Trophoblast cell (in vitro differentiated cells and primary cell): ENCODE measurements at regions not wholly inside any gene's neighbourhood (a gene's known extent, or its start where the extent isn't known, plus 50 kb on each side); places are given as distances from the start of the nearest gene placed in this dataset.
"Not testable (repeated sequence)": the region's sequence is repeated elsewhere in the genome, so short reads cannot be mapped to it uniquely, and the experiment has no call there.

Experiments
- DNase-seq, 2 donors: peaks; one replicate each; pipeline ENCODE4 v3.0.0-alpha.2; 2016
- H2AFZ ChIP-seq: 2 replicates; pipeline ENCODE4 v1.6.1; 2013; ENCODE audit warnings: low read length, moderate library complexity, mild to moderate bottlenecking; ENCODE audit not compliant: insufficient read depth, poor library complexity
- H2AK5ac ChIP-seq: 2 replicates; pipeline ENCODE4 v1.6.1; 2013; ENCODE audit warnings: mild to moderate bottlenecking, low read length
- H2BK120ac ChIP-seq: 2 replicates; pipeline ENCODE4 v1.6.1; 2013; ENCODE audit warnings: low read length, mild to moderate bottlenecking, moderate library complexity; ENCODE audit not compliant: insufficient read depth, poor library complexity
- H2BK12ac ChIP-seq: 2 replicates; pipeline ENCODE4 v1.6.1; 2013; ENCODE audit warnings: mild to moderate bottlenecking, low read length, moderate library complexity
- H2BK5ac ChIP-seq: 2 replicates; pipeline ENCODE4 v1.6.1; 2013; ENCODE audit warnings: low read length, low read depth, moderate library complexity, mild to moderate bottlenecking; ENCODE audit not compliant: poor library complexity
- H3K14ac ChIP-seq: 2 replicates; pipeline ENCODE4 v1.6.1; 2013; ENCODE audit warnings: mild to moderate bottlenecking, low read length
- H3K18ac ChIP-seq: 2 replicates; pipeline ENCODE4 v1.6.1; 2013; ENCODE audit warnings: mild to moderate bottlenecking, low read length
- H3K23ac ChIP-seq: 2 replicates; pipeline ENCODE4 v1.6.1; 2013; ENCODE audit warnings: low read length
- H3K27ac ChIP-seq: 2 replicates; pipeline ENCODE4 v1.5.1; 2013; ENCODE audit warnings: low read depth, mild to moderate bottlenecking, inconsistent platforms, low read length, moderate library complexity
- H3K27me3 ChIP-seq: 2 replicates; pipeline ENCODE4 v1.6.1; 2013; ENCODE audit warnings: inconsistent platforms, mild to moderate bottlenecking, low read length, moderate library complexity; ENCODE audit not compliant: insufficient read depth
- H3K36me3 ChIP-seq, 2 experiments: 1 replicate in 1 of 2; 2 replicates in 1 of 2; pipeline ENCODE4 v1.6.1; 2013; ENCODE audit warnings: low read length in 2 of 2, mild to moderate bottlenecking in 2 of 2, moderate library complexity in 1 of 2; ENCODE audit not compliant: insufficient read depth in 2 of 2, control insufficient read depth in 1 of 2
- H3K4ac ChIP-seq: 2 replicates; pipeline ENCODE4 v1.6.1; 2013; ENCODE audit warnings: low read depth, mild to moderate bottlenecking, low read length, moderate library complexity
- H3K4me1 ChIP-seq, 2 experiments: 1 replicate in 1 of 2; 2 replicates in 1 of 2; pipeline ENCODE4 v1.6.1; 2013; ENCODE audit warnings: low read length in 2 of 2, mild to moderate bottlenecking in 2 of 2, moderate library complexity in 1 of 2; ENCODE audit not compliant: insufficient read depth in 2 of 2, control insufficient read depth in 1 of 2
- H3K4me2 ChIP-seq: 2 replicates; pipeline ENCODE4 v1.6.1; 2013; ENCODE audit warnings: inconsistent platforms, mild to moderate bottlenecking, low read length, moderate library complexity
- H3K4me3 ChIP-seq: 2 replicates; pipeline ENCODE4 v1.5.1; 2013; ENCODE audit warnings: mild to moderate bottlenecking, low read depth, low read length, inconsistent platforms
- H3K79me1 ChIP-seq: one replicate; pipeline ENCODE4 v1.6.1; 2013; ENCODE audit warnings: low read length
- H3K79me2 ChIP-seq: 2 replicates; pipeline ENCODE4 v1.6.1; 2013; ENCODE audit warnings: low read length, mild to moderate bottlenecking; ENCODE audit not compliant: control insufficient read depth, insufficient read depth, poor library complexity
- H3K9ac ChIP-seq: 2 replicates; pipeline ENCODE4 v1.6.1; 2013; ENCODE audit warnings: mild to moderate bottlenecking, low read length
- H3K9me3 ChIP-seq: 2 replicates; pipeline ENCODE4 v1.6.1; 2013; ENCODE audit warnings: low read depth, mild to moderate bottlenecking, control low read depth, inconsistent platforms, low read length; ENCODE audit not compliant: insufficient read depth
- H4K12ac ChIP-seq: 2 replicates; pipeline ENCODE4 v1.6.1; 2013; ENCODE audit warnings: low read depth, mild to moderate bottlenecking, low read length, moderate library complexity
- H4K8ac ChIP-seq: 2 replicates; pipeline ENCODE4 v1.6.1; 2013; ENCODE audit warnings: low read depth, mild to moderate bottlenecking, low read length, moderate library complexity
- H4K91ac ChIP-seq: one replicate; pipeline ENCODE4 v1.6.1; 2013; ENCODE audit warnings: low read depth, mild to moderate bottlenecking, low read length, moderate library complexity
- WGBS: extraction: QIAGEN DNeasy Blood & Tissue Kit; methylation state at CpG from one replicate; pipeline ENCODE4 v1.1.7; 2013; ENCODE audit warnings: missing lambda C conversion rate; ENCODE audit not compliant: insufficient read length, insufficient coverage; ENCODE audit errors: extremely low coverage; 5-methylcytosine and 5-hydroxymethylcytosine counted together

GRCh38 chr3:150341891-150342290 is 66.2 kb upstream of the TSC22D2 start:
- Histone ChIP-seq H3K9ac (no peak overlapping the region), H2BK5ac (no peak overlapping the region), H2AFZ (no peak overlapping the region), H3K23ac (no peak overlapping the region), H3K4me1 (peaks cover 2 to 8% of the 10 kb centered on the region in 2 experiments), H3K14ac (no peak overlapping the region), H4K91ac (no peak overlapping the region), H3K4me2 (no peak overlapping the region), H3K4me3 (no peak overlapping the region), H4K12ac (no peak overlapping the region), H3K18ac (no peak overlapping the region), H2BK12ac (no peak overlapping the region), H3K79me1 (peaks cover 5% of the 10 kb centered on the region), H3K36me3 (no peaks in the 10 kb centered on the region), H2BK120ac (no peak overlapping the region), H3K9me3 (no peaks in the 10 kb centered on the region), H2AK5ac (no peak overlapping the region), H3K4ac (no peak overlapping the region), H3K27me3 (no peaks in the 10 kb centered on the region), H3K27ac (no peak overlapping the region), H4K8ac (no peak overlapping the region), H3K79me2 (no peaks in the 10 kb centered on the region)
- no peak for DNase-seq
- no CpG with 5 or more reads among the region's 3 CpGs for WGBS

DNA sequence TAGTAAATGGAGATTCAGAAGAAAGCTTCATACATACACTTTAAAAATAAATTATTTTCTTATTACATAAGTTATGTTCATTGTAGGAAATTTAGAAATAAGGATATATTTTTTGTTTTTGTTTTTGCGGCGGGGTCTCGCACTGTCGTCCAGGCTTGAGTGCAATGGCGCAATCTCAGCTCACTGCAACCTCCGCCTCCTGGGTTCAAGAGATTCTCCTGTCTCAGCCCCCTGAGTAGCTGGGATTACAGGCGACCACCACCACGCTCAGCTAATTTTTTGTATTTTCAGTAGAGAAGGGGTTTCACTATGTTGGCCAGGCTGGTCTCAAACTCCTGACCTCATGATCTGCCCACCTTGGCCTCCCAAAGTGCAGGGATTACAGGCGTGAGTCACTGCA is 71.7 kb upstream of the TSC22D2 start:
- H4K91ac ChIP-seq, H2AFZ ChIP-seq, H3K79me2 ChIP-seq, H2BK120ac ChIP-seq, H3K4ac ChIP-seq, H3K9ac ChIP-seq, H3K14ac ChIP-seq, H2BK12ac ChIP-seq, H3K9me3 ChIP-seq, H3K27ac ChIP-seq, H2AK5ac ChIP-seq, H2BK5ac ChIP-seq, DNase-seq, H4K12ac ChIP-seq, H4K8ac ChIP-seq, H3K4me2 ChIP-seq, H3K23ac ChIP-seq, H3K4me3 ChIP-seq, H3K18ac ChIP-seq, H3K79me1 ChIP-seq, H3K36me3 ChIP-seq, H3K4me1 ChIP-seq, H3K27me3 ChIP-seq: not testable (repeated sequence)
- 100% methylated on average over 1 of the region's 9 CpGs for WGBS

GRCh38 chr3:150335631-150336030 is 72.5 kb upstream of the TSC22D2 start:
- no CpG with 5 or more reads among the region's 2 CpGs for WGBS
- Histone ChIP-seq H2BK5ac (no peak overlapping the region), H3K4me2 (no peak overlapping the region), H3K79me1 (peaks cover under 1% of the 10 kb centered on the region), H3K27ac (no peak overlapping the region), H3K36me3 (no peaks in the 10 kb centered on the region), H4K12ac (no peak overlapping the region), H2AK5ac (no peak overlapping the region), H3K9ac (no peak overlapping the region), H3K23ac (no peak overlapping the region), H2BK12ac (no peak overlapping the region), H3K27me3 (no peaks in the 10 kb centered on the region), H3K4ac (no peak overlapping the region), H3K4me1 (peaks cover 3 to 5% of the 10 kb centered on the region in 2 experiments), H3K14ac (no peak overlapping the region), H3K9me3 (no peaks in the 10 kb centered on the region), H3K18ac (no peak overlapping the region), H2BK120ac (no peak overlapping the region), H3K79me2 (no peaks in the 10 kb centered on the region), H2AFZ (no peak overlapping the region), H3K4me3 (no peak overlapping the region), H4K8ac (no peak overlapping the region), H4K91ac (no peak overlapping the region)
- peak in 1 of 2 donors; percentile 28 for DNase-seq

- Histone ChIP-seq H3K27ac (no peak overlapping the region), H3K23ac (no peak overlapping the region), H3K79me2 (no peaks in the 10 kb centered on the region), H2BK120ac (no peak overlapping the region), H3K4me3 (no peak overlapping the region), H3K27me3 (no peaks in the 10 kb centered on the region), H3K4ac (no peak overlapping the region), H2AK5ac (no peak overlapping the region), H2BK5ac (no peak overlapping the region), H4K12ac (no peak overlapping the region), H3K4me1 (peaks cover 5 to 7% of the 10 kb centered on the region in 2 experiments), H3K14ac (no peak overlapping the region), H4K8ac (no peak overlapping the region), H2BK12ac (no peak overlapping the region), H3K18ac (no peak overlapping the region), H2AFZ (no peak overlapping the region), H3K79me1 (peaks cover 5% of the 10 kb centered on the region), H3K9ac (no peak overlapping the region), H4K91ac (no peak overlapping the region), H3K9me3 (no peaks in the 10 kb centered on the region), H3K4me2 (no peak overlapping the region), H3K36me3 (no peaks in the 10 kb centered on the region)
- WGBS: no CpG with 5 or more reads among the region's 3 CpGs
- DNase-seq: peak in 1 of 2 donors; percentile 38
Observed at GRCh38 chr3:150334974-150335373, 73.1 kb upstream of the TSC22D2 start.
